ENCODE measurements at regions not wholly inside any gene's neighbourhood (a gene's known extent, or its start where the extent isn't known, plus 50 kb on each side); places are given as distances from the start of the nearest gene placed in this dataset.

DNA sequence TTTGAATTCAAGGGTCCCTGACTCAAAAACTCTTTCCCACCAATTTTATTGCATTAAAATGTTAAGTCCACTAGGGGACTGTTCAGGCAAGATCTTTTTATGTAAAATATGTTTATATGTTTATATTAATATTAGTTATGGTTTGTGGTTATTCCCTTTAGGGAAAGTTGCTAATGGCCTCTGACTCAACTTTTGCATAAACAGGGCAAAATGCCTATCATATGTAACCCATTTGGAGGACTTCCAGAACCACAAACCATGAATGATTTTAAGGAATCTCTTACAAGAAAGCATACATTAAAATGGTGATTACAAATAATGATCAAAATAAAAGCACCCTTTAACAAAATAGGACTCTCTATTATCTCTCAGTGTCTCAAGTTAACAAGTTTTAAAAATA is 1484.5 kb upstream of the ZEB2 start:
- no peaks in the 10 kb centered on the region for H3K9me3 Mint-ChIP-seq

More for the DNA sequence above, 1484.5 kb upstream of the ZEB2 start:
- H3F3A ChIP-seq (replicated peaks; ENCODE audit: low read depth), result no peaks in the 10 kb centered on the region
- no peak overlapping the region for H2AFZ ChIP-seq
- Mint-ChIP-seq H3K27ac (no peak overlapping the region), H3K27me3 (ENCODE audit: insufficient read depth, low read depth, poor library complexity) (no peaks in the 10 kb centered on the region), H3K4me1 (no peaks in the 10 kb centered on the region), H3K36me3 (ENCODE audit: low read depth) (no peaks in the 10 kb centered on the region), H3K4me3 (no peak overlapping the region)
- H3K4me3 ChIP-seq, result no peak overlapping the region
- no peaks in the 10 kb centered on the region for H3K36me3 ChIP-seq (ENCODE audit: insufficient read depth)
- no peak overlapping the region for H3K27ac ChIP-seq (ENCODE audit: low read depth)
- DNase-seq (ENCODE audit: low spot score), result no peak
- no peaks in the 10 kb centered on the region for H3K4me1 ChIP-seq (ENCODE audit: insufficient read depth)
- ATAC-seq, result no peak
- H3K4me2 ChIP-seq, result no peak overlapping the region
- H3K79me2 ChIP-seq (replicated peaks; ENCODE audit: insufficient read depth), result no peaks in the 10 kb centered on the region
- no peaks in the 10 kb centered on the region for H3K9me2 ChIP-seq (ENCODE audit: insufficient read depth)
- no peaks in the 10 kb centered on the region for H4K20me1 ChIP-seq (replicated peaks; ENCODE audit: insufficient read depth)
- no peaks in the 10 kb centered on the region for H3K27me3 ChIP-seq (ENCODE audit: insufficient read depth)
- TF ChIP-seq EZH2 (IDR thresholded peaks at IDR 0.05; ENCODE audit: low read depth, unreplicated experiment) (no peak), JUNB (IDR thresholded peaks at IDR 0.05; ENCODE audit: unreplicated experiment) (no peak), STAT1 (IDR thresholded peaks at IDR 0.05; ENCODE audit: unreplicated experiment) (no peak), POLR2AphosphoS5 (IDR thresholded peaks at IDR 0.05; ENCODE audit: low read depth) (no peak), EZH2phosphoT487 (IDR thresholded peaks at IDR 0.05; ENCODE audit: unreplicated experiment) (no peak), NANOG (IDR thresholded peaks at IDR 0.05; ENCODE audit: borderline replicate concordance) (no peak), ZNF331 (CRISPR knock-in tag; IDR thresholded peaks at IDR 0.05; ENCODE audit: low read depth) (no peak), CREB1 (CRISPR knock-in tag; IDR thresholded peaks at IDR 0.05; ENCODE audit: low read depth) (no peak), ZNF114 (CRISPR knock-in tag; IDR thresholded peaks at IDR 0.05) (no peak)
- TF ChIP-seq, protein P1, sequence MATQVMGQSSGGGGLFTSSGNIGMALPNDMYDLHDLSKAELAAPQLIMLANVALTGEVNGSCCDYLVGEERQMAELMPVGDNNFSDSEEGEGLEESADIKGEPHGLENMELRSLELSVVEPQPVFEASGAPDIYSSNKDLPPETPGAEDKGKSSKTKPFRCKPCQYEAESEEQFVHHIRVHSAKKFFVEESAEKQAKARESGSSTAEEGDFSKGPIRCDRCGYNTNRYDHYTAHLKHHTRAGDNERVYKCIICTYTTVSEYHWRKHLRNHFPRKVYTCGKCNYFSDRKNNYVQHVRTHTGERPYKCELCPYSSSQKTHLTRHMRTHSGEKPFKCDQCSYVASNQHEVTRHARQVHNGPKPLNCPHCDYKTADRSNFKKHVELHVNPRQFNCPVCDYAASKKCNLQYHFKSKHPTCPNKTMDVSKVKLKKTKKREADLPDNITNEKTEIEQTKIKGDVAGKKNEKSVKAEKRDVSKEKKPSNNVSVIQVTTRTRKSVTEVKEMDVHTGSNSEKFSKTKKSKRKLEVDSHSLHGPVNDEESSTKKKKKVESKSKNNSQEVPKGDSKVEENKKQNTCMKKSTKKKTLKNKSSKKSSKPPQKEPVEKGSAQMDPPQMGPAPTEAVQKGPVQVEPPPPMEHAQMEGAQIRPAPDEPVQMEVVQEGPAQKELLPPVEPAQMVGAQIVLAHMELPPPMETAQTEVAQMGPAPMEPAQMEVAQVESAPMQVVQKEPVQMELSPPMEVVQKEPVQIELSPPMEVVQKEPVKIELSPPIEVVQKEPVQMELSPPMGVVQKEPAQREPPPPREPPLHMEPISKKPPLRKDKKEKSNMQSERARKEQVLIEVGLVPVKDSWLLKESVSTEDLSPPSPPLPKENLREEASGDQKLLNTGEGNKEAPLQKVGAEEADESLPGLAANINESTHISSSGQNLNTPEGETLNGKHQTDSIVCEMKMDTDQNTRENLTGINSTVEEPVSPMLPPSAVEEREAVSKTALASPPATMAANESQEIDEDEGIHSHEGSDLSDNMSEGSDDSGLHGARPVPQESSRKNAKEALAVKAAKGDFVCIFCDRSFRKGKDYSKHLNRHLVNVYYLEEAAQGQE (IDR thresholded peaks at IDR 0.05; ENCODE audit: unreplicated experiment), result no peak
- TF ChIP-seq, protein P2, sequence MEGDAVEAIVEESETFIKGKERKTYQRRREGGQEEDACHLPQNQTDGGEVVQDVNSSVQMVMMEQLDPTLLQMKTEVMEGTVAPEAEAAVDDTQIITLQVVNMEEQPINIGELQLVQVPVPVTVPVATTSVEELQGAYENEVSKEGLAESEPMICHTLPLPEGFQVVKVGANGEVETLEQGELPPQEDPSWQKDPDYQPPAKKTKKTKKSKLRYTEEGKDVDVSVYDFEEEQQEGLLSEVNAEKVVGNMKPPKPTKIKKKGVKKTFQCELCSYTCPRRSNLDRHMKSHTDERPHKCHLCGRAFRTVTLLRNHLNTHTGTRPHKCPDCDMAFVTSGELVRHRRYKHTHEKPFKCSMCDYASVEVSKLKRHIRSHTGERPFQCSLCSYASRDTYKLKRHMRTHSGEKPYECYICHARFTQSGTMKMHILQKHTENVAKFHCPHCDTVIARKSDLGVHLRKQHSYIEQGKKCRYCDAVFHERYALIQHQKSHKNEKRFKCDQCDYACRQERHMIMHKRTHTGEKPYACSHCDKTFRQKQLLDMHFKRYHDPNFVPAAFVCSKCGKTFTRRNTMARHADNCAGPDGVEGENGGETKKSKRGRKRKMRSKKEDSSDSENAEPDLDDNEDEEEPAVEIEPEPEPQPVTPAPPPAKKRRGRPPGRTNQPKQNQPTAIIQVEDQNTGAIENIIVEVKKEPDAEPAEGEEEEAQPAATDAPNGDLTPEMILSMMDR (conservative IDR thresholded peaks at IDR 0.05; ENCODE audit: low read depth in 2 of 2), result no peak
- TF ChIP-seq, protein P3, sequence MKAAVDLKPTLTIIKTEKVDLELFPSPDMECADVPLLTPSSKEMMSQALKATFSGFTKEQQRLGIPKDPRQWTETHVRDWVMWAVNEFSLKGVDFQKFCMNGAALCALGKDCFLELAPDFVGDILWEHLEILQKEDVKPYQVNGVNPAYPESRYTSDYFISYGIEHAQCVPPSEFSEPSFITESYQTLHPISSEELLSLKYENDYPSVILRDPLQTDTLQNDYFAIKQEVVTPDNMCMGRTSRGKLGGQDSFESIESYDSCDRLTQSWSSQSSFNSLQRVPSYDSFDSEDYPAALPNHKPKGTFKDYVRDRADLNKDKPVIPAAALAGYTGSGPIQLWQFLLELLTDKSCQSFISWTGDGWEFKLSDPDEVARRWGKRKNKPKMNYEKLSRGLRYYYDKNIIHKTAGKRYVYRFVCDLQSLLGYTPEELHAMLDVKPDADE (IDR thresholded peaks at IDR 0.05), result no peak
- TF ChIP-seq, protein P4, sequence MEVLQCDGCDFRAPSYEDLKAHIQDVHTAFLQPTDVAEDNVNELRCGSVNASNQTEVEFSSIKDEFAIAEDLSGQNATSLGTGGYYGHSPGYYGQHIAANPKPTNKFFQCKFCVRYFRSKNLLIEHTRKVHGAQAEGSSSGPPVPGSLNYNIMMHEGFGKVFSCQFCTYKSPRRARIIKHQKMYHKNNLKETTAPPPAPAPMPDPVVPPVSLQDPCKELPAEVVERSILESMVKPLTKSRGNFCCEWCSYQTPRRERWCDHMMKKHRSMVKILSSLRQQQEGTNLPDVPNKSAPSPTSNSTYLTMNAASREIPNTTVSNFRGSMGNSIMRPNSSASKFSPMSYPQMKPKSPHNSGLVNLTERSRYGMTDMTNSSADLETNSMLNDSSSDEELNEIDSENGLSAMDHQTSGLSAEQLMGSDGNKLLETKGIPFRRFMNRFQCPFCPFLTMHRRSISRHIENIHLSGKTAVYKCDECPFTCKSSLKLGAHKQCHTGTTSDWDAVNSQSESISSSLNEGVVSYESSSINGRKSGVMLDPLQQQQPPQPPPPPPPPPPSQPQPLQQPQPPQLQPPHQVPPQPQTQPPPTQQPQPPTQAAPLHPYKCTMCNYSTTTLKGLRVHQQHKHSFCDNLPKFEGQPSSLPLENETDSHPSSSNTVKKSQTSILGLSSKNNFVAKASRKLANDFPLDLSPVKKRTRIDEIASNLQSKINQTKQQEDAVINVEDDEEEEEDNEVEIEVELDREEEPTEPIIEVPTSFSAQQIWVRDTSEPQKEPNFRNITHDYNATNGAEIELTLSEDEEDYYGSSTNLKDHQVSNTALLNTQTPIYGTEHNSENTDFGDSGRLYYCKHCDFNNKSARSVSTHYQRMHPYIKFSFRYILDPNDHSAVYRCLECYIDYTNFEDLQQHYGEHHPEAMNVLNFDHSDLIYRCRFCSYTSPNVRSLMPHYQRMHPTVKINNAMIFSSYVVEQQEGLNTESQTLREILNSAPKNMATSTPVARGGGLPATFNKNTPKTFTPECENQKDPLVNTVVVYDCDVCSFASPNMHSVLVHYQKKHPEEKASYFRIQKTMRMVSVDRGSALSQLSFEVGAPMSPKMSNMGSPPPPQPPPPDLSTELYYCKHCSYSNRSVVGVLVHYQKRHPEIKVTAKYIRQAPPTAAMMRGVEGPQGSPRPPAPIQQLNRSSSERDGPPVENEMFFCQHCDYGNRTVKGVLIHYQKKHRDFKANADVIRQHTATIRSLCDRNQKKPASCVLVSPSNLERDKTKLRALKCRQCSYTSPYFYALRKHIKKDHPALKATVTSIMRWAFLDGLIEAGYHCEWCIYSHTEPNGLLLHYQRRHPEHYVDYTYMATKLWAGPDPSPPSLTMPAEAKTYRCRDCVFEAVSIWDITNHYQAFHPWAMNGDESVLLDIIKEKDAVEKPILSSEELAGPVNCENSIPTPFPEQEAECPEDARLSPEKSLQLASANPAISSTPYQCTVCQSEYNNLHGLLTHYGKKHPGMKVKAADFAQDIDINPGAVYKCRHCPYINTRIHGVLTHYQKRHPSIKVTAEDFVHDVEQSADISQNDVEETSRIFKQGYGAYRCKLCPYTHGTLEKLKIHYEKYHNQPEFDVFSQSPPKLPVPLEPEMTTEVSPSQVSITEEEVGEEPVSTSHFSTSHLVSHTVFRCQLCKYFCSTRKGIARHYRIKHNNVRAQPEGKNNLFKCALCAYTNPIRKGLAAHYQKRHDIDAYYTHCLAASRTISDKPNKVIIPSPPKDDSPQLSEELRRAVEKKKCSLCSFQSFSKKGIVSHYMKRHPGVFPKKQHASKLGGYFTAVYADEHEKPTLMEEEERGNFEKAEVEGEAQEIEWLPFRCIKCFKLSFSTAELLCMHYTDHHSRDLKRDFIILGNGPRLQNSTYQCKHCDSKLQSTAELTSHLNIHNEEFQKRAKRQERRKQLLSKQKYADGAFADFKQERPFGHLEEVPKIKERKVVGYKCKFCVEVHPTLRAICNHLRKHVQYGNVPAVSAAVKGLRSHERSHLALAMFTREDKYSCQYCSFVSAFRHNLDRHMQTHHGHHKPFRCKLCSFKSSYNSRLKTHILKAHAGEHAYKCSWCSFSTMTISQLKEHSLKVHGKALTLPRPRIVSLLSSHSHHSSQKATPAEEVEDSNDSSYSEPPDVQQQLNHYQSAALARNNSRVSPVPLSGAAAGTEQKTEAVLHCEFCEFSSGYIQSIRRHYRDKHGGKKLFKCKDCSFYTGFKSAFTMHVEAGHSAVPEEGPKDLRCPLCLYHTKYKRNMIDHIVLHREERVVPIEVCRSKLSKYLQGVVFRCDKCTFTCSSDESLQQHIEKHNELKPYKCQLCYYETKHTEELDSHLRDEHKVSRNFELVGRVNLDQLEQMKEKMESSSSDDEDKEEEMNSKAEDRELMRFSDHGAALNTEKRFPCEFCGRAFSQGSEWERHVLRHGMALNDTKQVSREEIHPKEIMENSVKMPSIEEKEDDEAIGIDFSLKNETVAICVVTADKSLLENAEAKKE (CRISPR knock-in tag; IDR thresholded peaks at IDR 0.05), result no peak

Measured in GM23338 (cell line).